Fibroblast of the aortic adventitia (primary cell): ENCODE measurements at regions not wholly inside any gene's neighbourhood (a gene's known extent, or its start where the extent isn't known, plus 50 kb on each side); places are given as distances from the start of the nearest gene placed in this dataset.

Source experiments
- DNase-seq: peaks from one replicate; pipeline ENCODE4 v3.0.0-alpha.2; 2010; ENCODE audit warnings: low read depth
- H3K4me3 ChIP-seq: 2 replicates; pipeline ENCODE4 v1.5.1; 2011; ENCODE audit warnings: low read depth, mild to moderate bottlenecking, control low read depth, low read length, moderate library complexity
- TF ChIP-seq, protein P1 (sequence below): IDR thresholded peaks from 2 replicates; pipeline ENCODE4 v1.5.1; 2011; ENCODE audit warnings: mild to moderate bottlenecking, low read length, control low read depth, inconsistent platforms; ENCODE audit not compliant: insufficient read depth

DNA sequence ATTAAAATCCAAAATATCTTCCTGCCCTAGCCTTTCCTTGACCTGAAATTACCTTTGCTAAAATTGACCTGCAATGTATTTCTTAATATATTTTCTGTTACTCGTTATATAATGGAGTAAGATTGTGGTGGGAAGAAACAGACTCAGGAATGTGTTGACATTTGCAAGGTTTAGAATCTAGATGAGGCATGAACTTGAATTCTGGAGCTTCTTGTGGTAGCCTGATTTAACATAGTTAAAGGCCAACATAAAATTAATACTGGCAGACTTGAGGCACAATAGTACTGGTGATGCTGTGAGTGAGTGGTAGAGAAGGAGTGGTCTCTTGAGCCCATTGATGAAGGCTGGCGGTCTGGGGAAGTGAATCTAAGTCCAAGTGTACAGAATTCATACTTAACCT is 197.9 kb upstream of the SPRY1 start:
- no peak for DNase-seq
- TF ChIP-seq, protein P1, sequence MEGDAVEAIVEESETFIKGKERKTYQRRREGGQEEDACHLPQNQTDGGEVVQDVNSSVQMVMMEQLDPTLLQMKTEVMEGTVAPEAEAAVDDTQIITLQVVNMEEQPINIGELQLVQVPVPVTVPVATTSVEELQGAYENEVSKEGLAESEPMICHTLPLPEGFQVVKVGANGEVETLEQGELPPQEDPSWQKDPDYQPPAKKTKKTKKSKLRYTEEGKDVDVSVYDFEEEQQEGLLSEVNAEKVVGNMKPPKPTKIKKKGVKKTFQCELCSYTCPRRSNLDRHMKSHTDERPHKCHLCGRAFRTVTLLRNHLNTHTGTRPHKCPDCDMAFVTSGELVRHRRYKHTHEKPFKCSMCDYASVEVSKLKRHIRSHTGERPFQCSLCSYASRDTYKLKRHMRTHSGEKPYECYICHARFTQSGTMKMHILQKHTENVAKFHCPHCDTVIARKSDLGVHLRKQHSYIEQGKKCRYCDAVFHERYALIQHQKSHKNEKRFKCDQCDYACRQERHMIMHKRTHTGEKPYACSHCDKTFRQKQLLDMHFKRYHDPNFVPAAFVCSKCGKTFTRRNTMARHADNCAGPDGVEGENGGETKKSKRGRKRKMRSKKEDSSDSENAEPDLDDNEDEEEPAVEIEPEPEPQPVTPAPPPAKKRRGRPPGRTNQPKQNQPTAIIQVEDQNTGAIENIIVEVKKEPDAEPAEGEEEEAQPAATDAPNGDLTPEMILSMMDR = no peak

DNA sequence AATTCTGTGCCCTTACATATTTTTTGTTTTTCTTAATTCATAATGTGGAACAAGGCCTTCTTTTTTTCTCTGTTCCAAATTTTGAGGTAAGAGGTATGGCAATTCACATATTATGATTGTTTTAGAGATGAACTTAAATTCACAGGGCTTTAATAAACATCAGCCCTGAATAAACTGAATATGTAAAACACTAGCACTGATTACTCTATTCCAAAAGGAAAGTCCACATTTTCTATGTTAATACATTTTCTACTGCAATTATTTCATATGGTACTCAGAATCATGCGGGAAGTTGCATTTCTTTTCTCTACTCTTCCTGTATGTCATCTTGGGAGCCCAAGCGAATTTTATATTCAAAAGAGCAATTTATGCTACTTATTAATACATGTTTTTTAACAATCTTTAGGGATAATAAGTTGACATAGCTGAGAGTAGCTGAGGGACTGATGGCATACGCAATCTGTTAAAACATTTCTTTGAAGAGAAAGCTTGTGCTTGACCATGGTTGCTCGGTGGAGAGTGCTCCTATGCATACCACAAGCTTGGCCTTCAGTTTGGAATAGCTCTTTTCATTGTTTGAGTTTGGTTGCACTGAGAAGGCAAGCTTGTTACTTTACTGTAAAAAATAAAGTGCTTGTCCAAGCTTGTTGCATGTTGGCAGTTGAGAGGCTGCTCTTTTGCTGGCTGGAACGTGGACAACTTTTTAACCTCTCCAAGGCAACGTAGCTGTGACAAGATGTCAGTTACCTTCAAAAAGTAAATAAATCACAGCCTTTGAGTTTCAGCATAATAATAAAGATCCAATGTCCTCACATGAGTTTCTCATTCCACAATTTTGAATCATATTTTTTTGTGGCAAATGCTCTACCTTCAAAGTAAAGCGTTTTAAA is 196.3 kb upstream of the SPRY1 start:
- peak; percentile 4 for DNase-seq
- H3K4me3 ChIP-seq = no peak overlapping the region
- TF ChIP-seq, protein P1 = no peak

More for the DNA sequence above, 197.9 kb upstream of the SPRY1 start:
- H3K4me3 ChIP-seq = no peak overlapping the region

DNA sequence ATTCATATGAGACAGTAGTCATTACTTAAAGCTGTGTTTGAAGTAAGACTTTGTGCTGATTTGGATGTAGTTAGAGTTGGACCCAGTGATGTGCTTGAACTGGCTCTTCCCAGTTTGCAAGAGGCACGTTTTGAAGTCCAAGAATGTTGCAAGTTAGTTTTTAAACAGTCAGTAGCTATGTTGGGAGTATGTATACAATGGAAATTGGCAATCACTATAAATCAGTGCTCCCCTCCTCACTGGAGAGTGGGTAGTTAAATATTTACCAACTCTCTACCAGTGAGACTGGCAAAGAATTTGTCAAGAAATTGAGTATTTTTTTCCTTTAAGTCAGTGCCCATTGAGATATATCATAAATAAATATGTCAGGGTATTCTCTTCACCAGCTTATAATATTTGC is 191.9 kb upstream of the SPRY1 start:
- TF ChIP-seq, protein P1 = no peak
- no peak for DNase-seq
- H3K4me3 ChIP-seq = no peak overlapping the region

DNA sequence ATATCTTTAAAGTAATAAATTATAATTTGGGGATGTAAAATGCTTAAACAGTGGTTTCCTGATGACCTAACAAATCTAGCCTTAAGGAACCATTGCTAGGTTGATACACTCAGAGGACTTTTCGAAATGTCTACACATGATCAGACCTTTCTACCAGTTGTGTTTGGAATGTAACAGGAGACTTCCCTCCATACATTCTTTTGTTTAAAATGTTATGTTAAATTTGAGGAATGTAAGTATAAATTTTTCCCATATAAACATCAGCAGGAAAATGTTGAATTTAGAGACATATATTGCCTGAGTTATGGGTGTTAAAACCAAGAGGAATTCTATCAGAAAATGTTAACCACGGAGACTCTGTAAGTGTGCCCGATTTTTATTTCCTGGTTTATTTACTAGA is 190.6 kb upstream of the SPRY1 start:
- no peak overlapping the region for H3K4me3 ChIP-seq
- TF ChIP-seq, protein P1 = no peak
- no peak for DNase-seq

DNA sequence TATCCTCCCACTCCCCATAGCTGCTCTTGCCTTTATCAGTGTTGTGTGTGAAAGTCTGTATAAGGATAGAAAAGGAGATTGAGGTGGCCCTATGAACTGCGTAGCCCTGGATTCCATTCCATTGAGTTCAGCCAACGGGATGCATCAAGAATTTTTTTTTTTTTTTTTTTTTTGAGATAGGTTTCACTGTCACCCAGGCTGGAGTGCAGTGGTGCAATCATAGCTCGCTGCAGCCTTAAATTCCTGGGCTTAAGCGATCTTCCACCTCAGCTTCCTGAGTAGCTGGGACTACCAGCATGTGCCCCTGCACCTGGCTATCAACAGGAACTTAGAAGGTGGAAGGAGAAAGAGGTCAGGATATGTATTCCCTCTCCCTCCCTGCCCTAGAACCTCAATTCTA is 187.2 kb upstream of the SPRY1 start:
- DNase-seq = no peak
- TF ChIP-seq, protein P1 = no peak
- no peak overlapping the region for H3K4me3 ChIP-seq

DNA sequence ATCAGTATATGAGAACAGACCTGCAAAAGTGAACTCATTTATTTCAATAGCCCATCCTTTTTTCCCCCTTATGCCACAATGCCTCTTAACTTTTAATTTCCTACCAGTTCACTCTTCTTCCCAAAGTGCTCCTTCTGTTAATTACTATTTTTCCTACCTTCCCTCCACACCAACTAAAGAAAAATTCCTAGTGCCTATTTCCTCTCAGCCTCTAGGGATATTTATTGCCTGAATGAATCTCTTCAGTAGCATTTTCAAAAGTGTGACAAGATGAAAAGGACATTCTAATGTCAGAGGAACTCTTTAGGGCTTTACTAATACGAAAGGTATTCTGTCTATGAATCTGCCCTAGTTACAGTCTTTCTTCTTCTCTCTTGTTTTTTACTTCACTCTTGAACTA is 181.1 kb upstream of the SPRY1 start:
- TF ChIP-seq, protein P1 = no peak
- no peak for DNase-seq
- no peak overlapping the region for H3K4me3 ChIP-seq
